HepG2 (cell line): ENCODE measurements at regions not wholly inside any gene's neighbourhood (a gene's known extent, or its start where the extent isn't known, plus 50 kb on each side); places are given as distances from the start of the nearest gene placed in this dataset.

Source experiments
- ARID2 ChIP-seq: sonication (generic); formaldehyde crosslinking; IDR thresholded peaks from 2 replicates; pipeline ENCODE4 v1.8.1; 2022; ENCODE audit warnings: mild to moderate bottlenecking, missing genetic modification reagents, borderline replicate concordance
- CTCF ChIP-seq: sonication (generic); formaldehyde crosslinking; IDR thresholded peaks from 2 replicates; pipeline ENCODE4 v1.5.0; 2020; ENCODE audit warnings: mild to moderate bottlenecking, missing genetic modification reagents, moderate library complexity
- IKZF1 ChIP-seq: fragments of 450-650 bp; IDR thresholded peaks from 2 replicates; pipeline ENCODE4 v1.7.1; 2016
- NR3C1 ChIP-seq: sonication (generic); formaldehyde crosslinking; IDR thresholded peaks from 2 replicates; pipeline ENCODE4 v1.4.0; 2020; ENCODE audit warnings: missing genetic modification reagents
- PCBP2 ChIP-seq: fragments of 200-400 bp; formaldehyde crosslinking; optimal IDR thresholded peaks from 2 replicates; pipeline ENCODE3; 2018; ENCODE audit warnings: low read length, low read depth; ENCODE audit not compliant: poor library complexity, severe bottlenecking
- POLR2A ChIP-seq, 2 experiments: IDR thresholded peaks; 2 replicates each; pipeline ENCODE4 v1.6.1; 2011; ENCODE audit warnings: low read depth in 2 of 2, low read length in 2 of 2, mild to moderate bottlenecking in 1 of 2, moderate library complexity in 1 of 2; ENCODE audit not compliant: insufficient read depth in 1 of 2
- SAFB2 ChIP-seq: sonication (generic); formaldehyde crosslinking; IDR thresholded peaks from 2 replicates; pipeline ENCODE4 v1.5.1; 2020; ENCODE audit warnings: missing genetic modification reagents, low read depth, mild to moderate bottlenecking, borderline replicate concordance
- SP1 ChIP-seq, 2 experiments: fragments of 450-650 bp in 1 of 2; sonication (generic) in 1 of 2; formaldehyde crosslinking in 1 of 2; IDR thresholded peaks; 2 replicates each; pipeline versions ENCODE4 v1.4.0 to v1.6.1; 2016 to 2020; ENCODE audit warnings: missing genetic modification reagents in 1 of 2
- U2AF2 ChIP-seq: fragments of 200-400 bp; formaldehyde crosslinking; IDR thresholded peaks from 2 replicates; pipeline ENCODE4 v1.6.1; 2017; ENCODE audit warnings: low read depth, mild to moderate bottlenecking, low read length
- ZNF180 ChIP-seq: sonication (generic); formaldehyde crosslinking; IDR thresholded peaks from 2 replicates; pipeline ENCODE4 v1.4.0; 2020; ENCODE audit warnings: low read depth, missing genetic modification reagents, borderline replicate concordance
- ZNF367 ChIP-seq: sonication (generic); formaldehyde crosslinking; IDR thresholded peaks from 2 replicates; pipeline ENCODE4 v1.4.0; 2020; ENCODE audit warnings: missing genetic modification reagents, borderline replicate concordance
- ZNF576 ChIP-seq: sonication (generic); formaldehyde crosslinking; IDR thresholded peaks from 2 replicates; pipeline ENCODE4 v1.4.0; 2020; ENCODE audit warnings: mild to moderate bottlenecking, missing genetic modification reagents

- TF ChIP-seq IKZF1 (no peak), SAFB2 (CRISPR knock-in tag) (no peak), SP1 (IDR thresholded peaks at IDR 0.05) (no peak), SP1 (CRISPR knock-in tag; IDR thresholded peaks at IDR 0.05) (no peak), POLR2A (IDR thresholded peaks at IDR 0.05; ENCODE audit: insufficient read depth in 1 of 2, low read depth in 2 of 2, low read length in 2 of 2) (no peak), NR3C1 (CRISPR knock-in tag) (no peak), ZNF367 (no peak), ZNF576 (no peak), CTCF (CRISPR knock-in tag) (no peak), ARID2 (no peak), U2AF2 (no peak), PCBP2 (no peak), ZNF180 (CRISPR knock-in tag) (no peak)
Measured at GRCh38 chr1:18555036-18555435, 74.3 kb downstream of the KLHDC7A start.
